Stimulated activated CD4-positive, alpha-beta T cell treated with anti-CD3 and anti-CD28 coated beads, Interleukin-1b, Interleukin-23, amount 100 ng/mL, for 24 hours (primary cell): ENCODE measurements at regions not wholly inside any gene's neighbourhood (a gene's known extent, or its start where the extent isn't known, plus 50 kb on each side); places are given as distances from the start of the nearest gene placed in this dataset.
A peak's percentile ranks its signal among the peaks of the same experiment; 100 is the strongest.
"Not testable (repeated sequence)": the region's sequence is repeated elsewhere in the genome, so short reads cannot be mapped to it uniquely, and the experiment has no call there.

ENCODE experiments used
- DNase-seq, 4 experiments: peaks; one replicate each; pipeline ENCODE4 v3.0.0-alpha.2; 2020; ENCODE audit warnings: low read depth in 4 of 4, low spot score in 1 of 4

GRCh38 chr6:12606616-12607015, 110.0 kb upstream of the PHACTR1 start:
- no peak for DNase-seq

DNA sequence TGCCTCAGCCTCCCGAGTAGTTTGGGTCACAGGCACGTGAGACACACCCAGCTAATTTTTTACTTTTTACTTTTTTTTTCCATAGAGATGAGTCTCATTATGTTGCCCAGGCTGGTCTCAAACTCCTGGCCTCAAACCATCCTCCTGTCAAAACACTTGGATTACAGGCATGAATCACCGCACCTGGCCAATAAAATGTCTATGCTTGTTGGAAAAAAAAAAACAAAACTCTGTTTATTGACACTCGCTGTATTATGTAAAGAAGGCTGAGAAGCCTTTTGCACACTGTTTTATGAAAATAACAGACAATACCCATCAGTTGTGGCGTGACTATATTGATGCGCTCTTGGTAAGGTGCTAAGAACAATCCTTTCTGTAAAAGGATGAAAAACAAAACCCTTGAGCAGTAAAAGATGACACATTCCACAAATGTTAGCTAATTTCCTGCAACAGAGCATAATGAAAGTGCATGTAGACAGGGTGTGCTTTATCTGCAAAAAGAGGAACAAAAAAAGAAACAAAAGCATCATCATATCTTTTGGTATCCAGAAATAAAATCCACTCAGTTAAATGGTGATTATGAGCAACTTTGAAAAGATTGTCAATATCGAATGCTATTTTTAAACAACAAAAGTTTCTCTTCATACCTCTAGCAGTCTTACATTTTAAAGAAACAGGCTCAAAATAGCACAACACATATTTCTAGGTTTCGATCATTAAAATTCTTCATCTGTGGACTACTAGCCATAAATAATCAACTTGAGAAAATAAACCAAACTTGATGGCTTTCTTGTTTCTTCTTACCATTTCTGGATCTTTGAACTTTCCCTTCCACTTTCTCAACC, 108.3 kb upstream of the PHACTR1 start:
- no peak for DNase-seq

DNA sequence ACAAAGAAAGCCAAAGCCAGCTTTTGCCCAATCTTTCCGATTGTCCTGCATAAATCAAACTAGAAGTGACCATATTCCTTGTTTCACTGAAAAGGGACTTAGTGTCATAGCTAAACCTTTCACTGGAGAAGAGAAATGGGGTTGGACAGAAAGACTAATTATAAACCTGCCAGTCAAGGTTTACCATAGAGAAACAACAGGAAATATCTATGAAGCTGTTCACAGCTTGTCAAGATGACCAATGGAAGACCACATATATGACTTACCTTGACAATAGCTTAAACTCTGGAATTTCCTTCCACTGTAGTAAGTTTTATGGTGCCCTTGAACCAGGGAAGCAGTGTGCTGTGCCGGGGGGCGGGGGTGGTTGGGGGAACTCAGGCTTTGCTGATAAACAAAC, 107.7 kb upstream of the PHACTR1 start:
- DNase-seq: no peak

DNA sequence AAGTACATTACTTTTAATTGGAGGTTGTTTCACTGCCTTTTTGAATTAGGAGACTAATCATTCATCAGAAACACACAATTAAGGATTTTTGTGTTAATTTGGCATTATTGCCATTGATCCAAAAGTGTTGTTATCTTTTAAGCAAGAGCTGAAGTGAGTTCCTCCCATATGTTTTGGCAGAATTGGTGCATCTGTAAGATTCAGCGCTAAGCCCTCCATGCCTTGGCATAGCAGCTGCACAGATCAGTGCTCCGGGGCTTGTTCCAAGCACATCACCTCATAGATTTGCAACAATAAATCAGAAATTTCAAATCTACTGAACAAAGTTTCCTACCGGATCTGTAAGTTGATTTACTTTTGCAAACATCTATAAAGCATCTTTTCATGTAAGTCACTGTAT, 106.8 kb upstream of the PHACTR1 start:
- DNase-seq: no peak

- DNase-seq: no peak
Measured at GRCh38 chr6:12610862-12611261, 105.7 kb upstream of the PHACTR1 start.

DNA sequence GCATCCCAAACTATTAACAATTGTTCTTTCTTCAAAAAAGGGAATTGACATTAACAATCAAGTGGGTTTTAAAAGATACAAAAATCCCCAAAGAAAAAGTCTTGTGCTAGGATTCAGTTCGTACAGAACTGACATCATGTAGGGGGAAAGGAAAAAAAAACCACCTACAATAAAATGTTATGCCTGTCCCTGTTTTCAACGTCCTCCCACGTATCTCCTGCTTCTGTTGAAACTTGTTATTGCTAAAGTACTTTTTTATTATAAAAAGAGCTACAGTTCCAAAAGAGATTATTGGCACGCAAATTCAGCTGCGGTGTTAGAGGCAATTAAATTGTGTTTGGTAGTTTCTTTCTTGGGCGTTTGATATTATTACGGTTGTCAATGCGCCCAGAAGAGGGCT, 102.8 kb upstream of the PHACTR1 start:
- no peak for DNase-seq

GRCh38 chr6:12614456-12614855, 102.1 kb upstream of the PHACTR1 start:
- DNase-seq: no peak

DNA sequence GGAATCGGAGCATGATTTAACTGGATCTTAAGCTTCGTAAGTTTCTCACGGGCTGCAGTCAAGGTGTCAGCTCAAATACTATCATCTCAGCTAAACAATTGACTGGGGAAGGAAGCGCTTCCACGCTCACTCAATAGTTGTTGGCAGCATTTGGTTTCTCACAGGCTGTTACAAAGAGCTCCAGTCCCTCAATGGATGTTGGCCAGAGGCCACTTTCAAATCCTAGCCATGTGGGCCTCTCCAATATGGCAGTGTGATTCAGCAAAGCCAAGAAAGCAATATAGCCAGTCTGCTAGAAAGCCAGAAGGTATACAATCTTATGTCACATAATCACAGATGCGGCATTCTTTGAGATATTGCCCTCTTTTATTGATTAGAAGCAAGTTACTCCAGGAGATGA, 98.3 kb upstream of the PHACTR1 start:
- no peak for DNase-seq

- DNase-seq: no peak
Measured at GRCh38 chr6:12621754-12622153, 94.8 kb upstream of the PHACTR1 start.

GRCh38 chr6:12622566-12622965, 94.0 kb upstream of the PHACTR1 start:
- DNase-seq: no peak

DNA sequence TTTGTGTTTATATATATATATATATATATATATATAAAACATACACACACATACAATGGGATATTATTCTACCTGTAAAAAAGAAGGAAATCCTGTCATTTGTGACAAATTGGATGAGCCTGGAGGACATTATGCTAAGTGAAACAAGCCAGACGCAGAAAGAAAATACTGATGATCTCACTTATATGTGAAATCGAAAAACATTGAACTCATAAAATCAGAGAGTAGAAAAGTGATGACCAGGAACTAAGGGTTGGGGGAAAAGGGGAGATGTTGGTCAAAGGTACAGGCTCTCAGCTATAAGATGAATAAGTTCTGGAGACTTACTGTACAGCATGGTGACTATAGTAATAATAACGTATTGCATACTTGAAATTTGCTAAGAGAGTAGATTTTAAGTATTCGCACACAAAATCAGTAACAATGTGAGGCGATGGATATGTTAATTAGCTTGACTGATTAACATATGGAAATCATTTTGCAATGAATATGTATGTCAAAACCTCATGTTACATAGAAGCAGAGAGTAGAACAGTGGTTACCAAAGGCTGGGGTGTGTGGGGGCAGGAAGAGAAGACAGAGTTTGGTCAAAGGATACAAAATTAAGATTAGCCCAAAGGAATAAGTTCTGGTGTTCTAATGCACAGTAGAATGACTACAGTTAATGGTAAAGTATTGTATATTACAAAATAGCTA, 92.3 kb upstream of the PHACTR1 start:
- no peak for DNase-seq

GRCh38 chr6:12627053-12627452, 89.5 kb upstream of the PHACTR1 start:
- DNase-seq: no peak

DNA sequence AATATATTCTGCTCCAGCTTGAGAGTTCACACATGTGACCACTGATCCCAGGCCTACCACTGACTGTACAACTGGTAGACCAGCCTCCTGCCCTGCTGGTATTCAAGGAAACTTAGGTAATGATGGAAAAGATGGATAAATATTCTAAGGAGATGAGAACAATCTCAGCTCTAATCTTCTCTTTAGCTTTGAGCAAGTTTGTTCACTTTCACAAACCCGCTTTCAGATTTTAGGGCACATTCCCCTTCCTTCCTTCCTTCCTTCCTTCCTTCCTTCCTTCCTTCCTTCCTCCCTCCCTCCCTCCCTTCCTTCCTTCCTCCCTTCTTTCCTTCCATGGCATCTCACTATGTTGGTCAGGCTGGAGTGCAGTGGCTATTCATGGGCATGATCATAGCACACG, 88.2 kb upstream of the PHACTR1 start:
- no peak for DNase-seq

- DNase-seq: not testable (repeated sequence)
Measured at GRCh38 chr6:12633746-12634145, 82.8 kb upstream of the PHACTR1 start.

GRCh38 chr6:12635375-12635774, 81.2 kb upstream of the PHACTR1 start:
- DNase-seq: no peak

- DNase-seq: no peak
Measured at GRCh38 chr6:12635813-12636212, 80.8 kb upstream of the PHACTR1 start.

DNA sequence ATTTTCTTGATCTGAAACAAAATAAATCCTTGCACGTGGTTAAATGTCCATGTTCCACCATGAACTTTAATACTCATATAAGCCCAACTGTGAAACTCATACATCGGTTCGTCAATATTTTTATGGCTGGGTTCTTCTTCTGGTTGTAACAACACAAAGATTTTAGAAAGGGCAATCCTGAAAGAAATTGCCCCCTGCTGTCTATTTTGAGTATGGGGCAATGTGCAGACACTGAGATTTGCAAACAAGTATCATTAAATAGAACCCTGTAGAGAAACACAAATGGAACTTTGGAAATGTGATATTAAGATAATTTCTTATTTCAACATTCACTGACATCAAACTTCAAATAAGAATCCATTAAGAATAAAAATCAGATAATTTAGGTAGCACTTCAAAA, 80.2 kb upstream of the PHACTR1 start:
- no peak for DNase-seq

DNA sequence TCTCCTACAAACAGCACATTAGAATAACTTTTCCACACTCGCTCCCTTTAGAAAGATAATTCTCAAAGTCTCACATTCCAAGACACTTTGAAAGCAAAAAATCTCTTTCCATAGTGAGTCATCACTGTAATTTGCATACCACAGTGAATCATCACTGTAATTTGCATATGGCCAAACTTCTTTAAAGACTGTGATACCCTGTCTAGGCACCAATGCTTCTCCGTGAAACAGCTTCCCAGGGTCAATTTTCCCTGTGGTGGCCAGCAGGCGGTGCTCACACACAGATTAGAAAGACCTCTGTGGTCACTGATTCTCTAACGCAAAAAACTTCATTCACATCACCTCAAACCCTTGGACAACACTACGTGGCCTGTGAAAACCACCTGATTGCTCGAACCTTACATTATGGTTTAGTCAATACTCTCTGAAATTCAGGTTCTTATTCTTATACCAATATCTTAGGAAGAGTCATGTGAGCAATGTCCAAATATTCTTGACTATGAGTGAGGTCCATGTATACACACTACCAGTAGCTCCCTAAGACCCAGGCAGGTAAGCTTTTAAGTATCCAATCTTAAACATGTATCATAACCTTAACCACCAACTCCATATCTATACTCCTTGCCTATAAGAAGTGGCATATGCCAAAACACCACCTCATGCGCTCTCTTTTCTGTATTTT, 78.5 kb upstream of the PHACTR1 start:
- DNase-seq: peak in 2 of 4 experiments; percentile 8 to 9

DNA sequence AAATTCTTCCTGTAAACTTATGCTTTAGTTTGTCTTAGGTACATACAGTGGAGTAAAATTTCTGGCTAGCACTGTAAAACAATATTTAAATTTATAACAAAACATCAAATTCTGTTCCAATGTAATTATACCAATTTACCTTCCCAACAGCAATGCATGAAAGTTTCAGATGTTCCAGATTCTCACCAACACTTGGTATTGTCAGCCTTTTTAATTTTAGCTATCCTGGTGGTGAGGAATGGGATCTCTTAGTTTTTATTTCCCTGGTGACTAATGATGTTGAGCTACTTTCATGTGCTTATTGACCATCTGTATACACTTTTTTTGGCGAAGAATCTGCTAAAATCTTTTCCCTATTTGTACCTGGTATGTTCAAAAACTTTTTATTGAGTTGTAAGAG, 76.1 kb upstream of the PHACTR1 start:
- DNase-seq: no peak

- DNase-seq: not testable (repeated sequence)
Measured at GRCh38 chr6:12641785-12642184, 74.8 kb upstream of the PHACTR1 start.

DNA sequence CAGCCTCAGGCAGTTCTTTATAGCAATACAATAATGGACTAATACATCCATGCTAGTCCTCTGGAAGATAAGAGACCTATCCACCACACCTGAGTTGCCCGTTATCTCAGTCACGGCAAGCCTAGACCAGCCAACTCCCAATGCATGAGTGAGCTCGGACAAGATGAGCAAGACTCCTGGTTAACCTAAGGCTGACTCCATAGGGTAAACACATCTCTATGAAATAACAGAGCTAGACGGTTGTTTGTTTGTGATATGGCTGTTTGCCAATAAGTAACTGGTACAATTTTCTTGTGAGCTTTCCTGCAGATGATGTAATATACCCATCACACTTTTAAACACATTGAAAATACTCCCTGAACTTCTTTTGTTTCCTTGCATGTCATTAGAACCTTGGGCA, 70.6 kb upstream of the PHACTR1 start:
- no peak for DNase-seq

DNA sequence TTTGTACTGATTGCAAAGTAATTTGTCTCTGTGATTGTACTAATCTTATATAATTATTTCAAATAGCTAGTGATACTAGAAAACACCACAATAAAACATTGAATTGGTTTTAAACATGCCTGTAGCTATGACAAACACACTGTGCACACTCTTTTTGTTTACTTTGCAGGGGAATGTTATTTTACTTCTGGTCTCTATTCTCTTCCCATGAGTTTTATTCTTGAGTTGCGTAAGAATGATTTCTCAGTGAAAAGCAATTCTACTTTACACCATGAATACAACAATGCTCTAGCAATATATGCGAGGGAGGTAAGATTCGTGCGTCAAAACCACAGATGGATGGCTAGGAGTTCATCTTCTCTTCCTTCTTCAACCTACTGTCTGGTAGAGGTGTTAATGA, 68.4 kb upstream of the PHACTR1 start:
- no peak for DNase-seq
